OCI-LY1 (cell line): ENCODE measurements at regions not wholly inside any gene's neighbourhood (a gene's known extent, or its start where the extent isn't known, plus 50 kb on each side); places are given as distances from the start of the nearest gene placed in this dataset.

Experiments
- H2AFZ ChIP-seq: fragments of 200-600 bp; sonication (generic), shearing (Covaris generic); 2 replicates; pipeline ENCODE4 v1.6.0; 2014; ENCODE audit warnings: antibody characterized with exemption, mild to moderate bottlenecking, low read length
- H3F3A ChIP-seq: fragments of 200-600 bp; sonication (generic), shearing (Covaris generic); 2 replicates; pipeline ENCODE4 v1.6.0; 2014; ENCODE audit warnings: mild to moderate bottlenecking, antibody characterized with exemption, low read length, moderate library complexity; ENCODE audit not compliant: insufficient read depth
- H3K27ac ChIP-seq: fragments of 200-600 bp; sonication (generic); 2 replicates; pipeline ENCODE4 v1.5.1; 2014; ENCODE audit warnings: low read length, mixed run types, mild to moderate bottlenecking, low read depth; ENCODE audit not compliant: poor library complexity, severe bottlenecking
- H3K27me3 ChIP-seq: fragments of 200-600 bp; sonication (generic); 2 replicates; pipeline ENCODE4 v1.6.0; 2014; ENCODE audit warnings: antibody characterized with exemption, mild to moderate bottlenecking, low read length, moderate library complexity; ENCODE audit not compliant: insufficient read depth
- H3K36me3 ChIP-seq: fragments of 200-600 bp; sonication (generic); 2 replicates; pipeline ENCODE4 v1.6.1; 2014; ENCODE audit warnings: mild to moderate bottlenecking, antibody characterized with exemption, low read length, moderate library complexity, mixed read lengths; ENCODE audit not compliant: insufficient read depth
- H3K4me1 ChIP-seq: fragments of 200-600 bp; sonication (generic); 2 replicates; pipeline ENCODE4 v1.5.1; 2014; ENCODE audit warnings: mild to moderate bottlenecking, low read length, moderate library complexity; ENCODE audit not compliant: insufficient read depth, severe bottlenecking
- H3K4me2 ChIP-seq: fragments of 200-600 bp; sonication (generic), shearing (Covaris generic); 2 replicates; pipeline ENCODE4 v1.6.1; 2014; ENCODE audit warnings: low read length
- H3K4me3 ChIP-seq: fragments of 200-600 bp; sonication (generic); 2 replicates; pipeline ENCODE4 v1.5.1; 2014; ENCODE audit warnings: low read length, low read depth, mild to moderate bottlenecking, mixed read lengths; ENCODE audit not compliant: poor library complexity, severe bottlenecking
- H3K79me2 ChIP-seq: fragments of 200-600 bp; shearing (Covaris generic); 2 replicates; pipeline ENCODE4 v1.6.1; 2016; ENCODE audit warnings: mixed run types, low read length, mixed read lengths; ENCODE audit not compliant: insufficient read depth
- H3K9ac ChIP-seq: fragments of 200-600 bp; sonication (generic), shearing (Covaris generic); 2 replicates; pipeline ENCODE4 v1.6.1; 2014; ENCODE audit warnings: mild to moderate bottlenecking, low read length, mixed read lengths
- H3K9me2 ChIP-seq: fragments of 200-600 bp; sonication (generic), shearing (Covaris generic); 2 replicates; pipeline ENCODE4 v1.6.1; 2014; ENCODE audit warnings: low read depth, mild to moderate bottlenecking, low read length, mixed read lengths
- H3K9me3 ChIP-seq: fragments of 200-600 bp; shearing (Covaris generic); 2 replicates; pipeline ENCODE4 v1.6.1; 2014; ENCODE audit warnings: low read length, mixed read lengths
- H4K20me1 ChIP-seq: fragments of 200-600 bp; sonication (generic), shearing (Covaris generic); 2 replicates; pipeline ENCODE4 v1.6.0; 2016; ENCODE audit warnings: mild to moderate bottlenecking, low read length; ENCODE audit not compliant: insufficient read depth
- CTCF ChIP-seq: fragments of 200-600 bp; sonication (generic), shearing (Covaris generic); IDR thresholded peaks from 2 replicates; pipeline ENCODE4 v1.5.1; 2017; ENCODE audit warnings: mild to moderate bottlenecking, antibody characterized with exemption, low read length, moderate library complexity, mixed read lengths
- EZH2 ChIP-seq: fragments of 200-600 bp; sonication (generic), shearing (Covaris generic); IDR thresholded peaks from 2 replicates; pipeline ENCODE4 v1.8.0; 2017; ENCODE audit warnings: borderline replicate concordance, mixed run types, mild to moderate bottlenecking, antibody characterized with exemption, low read length, moderate library complexity, mixed read lengths

- no peaks in the 10 kb centered on the region for H3K9me2 ChIP-seq
- H3K9ac ChIP-seq = no peak overlapping the region
- H3K27me3 ChIP-seq = no peaks in the 10 kb centered on the region
- no peaks in the 10 kb centered on the region for H3K79me2 ChIP-seq
- no peak for TF ChIP-seq EZH2
- TF ChIP-seq CTCF = no peak
- H3K4me1 ChIP-seq = no peaks in the 10 kb centered on the region
- H3F3A ChIP-seq = no peaks in the 10 kb centered on the region
- H3K4me2 ChIP-seq = no peak overlapping the region
- no peak overlapping the region for H2AFZ ChIP-seq
- H3K9me3 ChIP-seq = no peaks in the 10 kb centered on the region
- no peak overlapping the region for H3K4me3 ChIP-seq
- no peaks in the 10 kb centered on the region for H4K20me1 ChIP-seq
- no peaks in the 10 kb centered on the region for H3K36me3 ChIP-seq
- H3K27ac ChIP-seq = no peak overlapping the region
These were observed 152.4 kb downstream of the BMP2 start for GRCh38 chr20:6919792-6920468.

- H3K4me3 ChIP-seq = no peak overlapping the region
- no peaks in the 10 kb centered on the region for H3K4me1 ChIP-seq
- no peak overlapping the region for H3K4me2 ChIP-seq
- no peaks in the 10 kb centered on the region for H3K79me2 ChIP-seq
- no peak overlapping the region for H3K9ac ChIP-seq
- H3K9me2 ChIP-seq = no peaks in the 10 kb centered on the region
- no peaks in the 10 kb centered on the region for H3K9me3 ChIP-seq
- no peaks in the 10 kb centered on the region for H3K36me3 ChIP-seq
- H3F3A ChIP-seq = no peaks in the 10 kb centered on the region
- TF ChIP-seq CTCF (no peak), EZH2 (no peak)
- no peak overlapping the region for H2AFZ ChIP-seq
- no peaks in the 10 kb centered on the region for H4K20me1 ChIP-seq
- H3K27me3 ChIP-seq = no peaks in the 10 kb centered on the region
- H3K27ac ChIP-seq = no peak overlapping the region
These were observed 153.6 kb downstream of the BMP2 start for GRCh38 chr20:6920991-6921613.

GRCh38 chr20:6921717-6922386 is 154.4 kb downstream of the BMP2 start:
- Histone ChIP-seq H2AFZ (no peak overlapping the region), H4K20me1 (no peaks in the 10 kb centered on the region), H3K36me3 (no peaks in the 10 kb centered on the region), H3K79me2 (no peaks in the 10 kb centered on the region), H3K9me2 (no peaks in the 10 kb centered on the region), H3K4me3 (no peak overlapping the region), H3K9me3 (no peaks in the 10 kb centered on the region), H3F3A (no peaks in the 10 kb centered on the region), H3K4me1 (no peaks in the 10 kb centered on the region), H3K27ac (no peak overlapping the region), H3K27me3 (no peaks in the 10 kb centered on the region), H3K9ac (no peak overlapping the region), H3K4me2 (no peak overlapping the region)
- TF ChIP-seq CTCF (no peak), EZH2 (no peak)
